Fibroblast of mammary gland (primary cell): ENCODE measurements at regions not wholly inside any gene's neighbourhood (a gene's known extent, or its start where the extent isn't known, plus 50 kb on each side); places are given as distances from the start of the nearest gene placed in this dataset.

Experiments
- DNase-seq: peaks from one replicate; pipeline ENCODE4 v3.0.0-alpha.2; 2010; ENCODE audit warnings: low read depth
- H3K4me3 ChIP-seq: 2 replicates; pipeline ENCODE4 v1.5.1; 2011; ENCODE audit warnings: low read depth, mild to moderate bottlenecking, low read length, moderate library complexity; ENCODE audit not compliant: control insufficient read depth
- CTCF ChIP-seq: conservative IDR thresholded peaks from 2 replicates; pipeline ENCODE4 v1.5.1; 2011; ENCODE audit warnings: low read depth, low read length, inconsistent platforms; ENCODE audit not compliant: control insufficient read depth, insufficient read depth

DNA sequence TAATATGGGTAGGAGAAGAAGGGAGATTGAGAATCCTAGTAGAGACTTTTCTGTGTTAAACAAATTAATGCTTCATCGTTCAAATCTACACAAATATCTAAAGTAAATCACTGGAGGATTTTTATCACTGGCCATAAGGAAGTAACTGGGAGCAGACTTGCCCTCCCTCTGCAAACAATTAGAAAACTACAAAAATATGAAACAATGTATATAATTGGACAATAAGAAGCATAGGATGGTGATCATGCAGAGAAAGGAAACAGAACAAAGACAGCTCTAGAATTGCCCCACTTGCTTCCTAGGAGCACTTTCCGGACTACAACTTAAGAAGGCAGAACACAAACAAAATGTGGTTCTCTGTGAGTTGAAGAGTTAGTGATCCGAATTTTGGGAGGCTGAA is 452.7 kb upstream of the KLHL29 start:
- TF ChIP-seq CTCF: no peak
- no peak overlapping the region for H3K4me3 ChIP-seq
- DNase-seq: no peak

DNA sequence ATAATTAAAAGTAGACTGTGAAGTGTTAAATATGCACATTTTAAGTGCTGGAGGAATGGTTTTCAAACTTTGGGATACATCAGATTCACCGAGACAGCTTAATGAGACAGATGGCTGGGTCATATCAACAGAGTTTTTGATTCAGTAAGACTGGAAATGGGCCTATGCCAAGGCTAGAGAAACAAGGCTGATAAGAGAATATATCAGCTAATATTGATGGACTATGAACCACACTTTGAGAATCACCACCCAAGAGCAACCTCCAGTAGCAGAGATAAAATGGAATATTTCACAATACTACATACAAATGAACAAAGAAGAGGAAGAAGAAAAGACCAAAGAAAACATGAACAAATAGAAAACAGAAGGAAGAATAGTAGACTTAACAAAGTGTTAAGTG is 450.2 kb upstream of the KLHL29 start:
- TF ChIP-seq CTCF: no peak
- H3K4me3 ChIP-seq: no peak overlapping the region
- no peak for DNase-seq

- TF ChIP-seq CTCF: no peak
- no peak overlapping the region for H3K4me3 ChIP-seq
- DNase-seq: no peak
These were observed 442.5 kb upstream of the KLHL29 start for GRCh38 chr2:22942441-22942840.

- no peak overlapping the region for H3K4me3 ChIP-seq
- DNase-seq: no peak
- no peak for TF ChIP-seq CTCF
These were observed 440.8 kb upstream of the KLHL29 start for GRCh38 chr2:22944143-22944542.

DNA sequence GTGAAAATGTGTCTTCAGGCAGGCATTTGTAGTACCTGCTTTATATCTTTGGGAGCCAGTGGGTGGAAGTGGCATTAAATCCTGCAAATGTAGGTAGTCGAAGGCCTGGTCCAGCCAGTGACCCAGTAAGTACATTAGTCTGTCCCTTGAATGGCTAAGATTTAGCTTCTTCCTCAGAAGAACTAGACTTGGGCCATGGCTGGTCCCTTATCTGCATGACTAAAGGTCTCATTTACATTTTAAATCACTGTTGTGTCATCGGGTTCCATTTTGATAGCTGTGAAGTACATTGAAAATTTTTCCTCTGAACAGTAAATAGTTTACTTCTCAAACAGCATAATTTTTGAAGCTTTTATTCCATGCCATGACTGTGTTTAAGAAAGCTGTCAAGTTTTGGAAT is 438.4 kb upstream of the KLHL29 start:
- no peak overlapping the region for H3K4me3 ChIP-seq
- no peak for DNase-seq
- TF ChIP-seq CTCF: no peak

GRCh38 chr2:22947741-22948140 is 437.2 kb upstream of the KLHL29 start:
- TF ChIP-seq CTCF: no peak
- H3K4me3 ChIP-seq: no peak overlapping the region
- no peak for DNase-seq

DNA sequence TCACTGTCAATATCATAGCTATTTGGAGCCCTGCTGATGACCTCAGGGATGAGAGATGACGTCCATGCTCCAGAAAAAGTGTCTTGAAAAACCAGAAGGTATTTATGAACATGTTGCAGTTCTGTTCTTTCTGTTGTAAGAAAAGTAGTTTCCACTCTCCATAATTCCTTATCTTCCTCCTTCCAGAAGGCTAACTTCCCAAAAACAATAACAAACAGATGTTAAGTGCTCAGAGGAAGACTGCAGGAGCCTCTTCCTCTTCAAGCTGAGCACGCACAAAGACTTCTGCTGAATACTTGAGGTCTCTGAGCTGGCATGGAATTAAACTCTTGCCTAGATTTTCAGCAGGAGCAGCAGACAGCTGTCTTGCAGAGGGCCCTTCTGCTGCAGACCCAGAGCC is 434.5 kb upstream of the KLHL29 start:
- DNase-seq: no peak
- no peak for TF ChIP-seq CTCF
- no peak overlapping the region for H3K4me3 ChIP-seq
